ENCODE measurements at regions not wholly inside any gene's neighbourhood (a gene's known extent, or its start where the extent isn't known, plus 50 kb on each side); places are given as distances from the start of the nearest gene placed in this dataset.

- H2AFZ ChIP-seq (ENCODE audit: low read length) = no peak overlapping the region
- no peak overlapping the region for H3K18ac ChIP-seq (ENCODE audit: insufficient read length, low read depth, low read length)
- H3K4me1 Mint-ChIP-seq = no peaks in the 10 kb centered on the region
- no peak overlapping the region for H2BK20ac ChIP-seq (ENCODE audit: low read depth, low read length, poor library complexity, severe bottlenecking)
- no peak overlapping the region for H3K14ac ChIP-seq (ENCODE audit: insufficient read depth, low read length)
- H3K36me3 Mint-ChIP-seq (ENCODE audit: insufficient read depth in 1 of 3, low read depth in 3 of 3) = no peaks in the 10 kb centered on the region
- H3K56ac ChIP-seq (ENCODE audit: insufficient read length, low read depth, low read length) = no peak overlapping the region
- no peak overlapping the region for H3T11ph ChIP-seq (ENCODE audit: low read length)
- H3K4me3 Mint-ChIP-seq = no peak overlapping the region
- H2BK15ac ChIP-seq (ENCODE audit: low read depth, low read length) = no peak overlapping the region
- no peak overlapping the region for H3K27ac ChIP-seq (ENCODE audit: insufficient read length, low read depth, low read length)
- WGBS (ENCODE audit: extremely low coverage, insufficient read length, low lambda C conversion rate) = no CpG with 5 or more reads among the region's 2 CpGs
- no peaks in the 10 kb centered on the region for H3K79me2 ChIP-seq (ENCODE audit: insufficient read depth, low read length)
- no peak overlapping the region for H4K8ac ChIP-seq (replicated peaks; ENCODE audit: insufficient read length, low read depth, low read length)
- no peak overlapping the region for H4K91ac ChIP-seq (ENCODE audit: insufficient read length, low read depth, low read length)
- H3K27me3 Mint-ChIP-seq (ENCODE audit: low read depth) = peaks cover 2% of the 10 kb centered on the region
- H4K5ac ChIP-seq (ENCODE audit: insufficient read length, low read depth, low read length) = no peak overlapping the region
- H4K20me1 ChIP-seq (ENCODE audit: control insufficient read depth, insufficient read depth, insufficient read length) = no peaks in the 10 kb centered on the region
- H3K9ac ChIP-seq (ENCODE audit: extremely low read depth, insufficient read length, low read length) = no peak overlapping the region
- no peak overlapping the region for H2BK5ac ChIP-seq (ENCODE audit: insufficient read length, low read length)
- no peak overlapping the region for H2BK120ac ChIP-seq (ENCODE audit: low read depth, low read length, poor library complexity, severe bottlenecking)
- H3K9me3 Mint-ChIP-seq = no peaks in the 10 kb centered on the region
- no peaks in the 10 kb centered on the region for H3K23me2 ChIP-seq (ENCODE audit: insufficient read length, low read depth, low read length, poor library complexity, severe bottlenecking)
- H3K4me1 ChIP-seq (ENCODE audit: insufficient read depth, low read length) = no peaks in the 10 kb centered on the region
- H3K79me1 ChIP-seq (ENCODE audit: insufficient read depth, low read depth, low read length, poor library complexity, severe bottlenecking) = no peaks in the 10 kb centered on the region
- no peak overlapping the region for H3K4me2 ChIP-seq (ENCODE audit: insufficient read depth, insufficient read length, low read length)
- no peak for TF ChIP-seq CTCF (conservative IDR thresholded peaks at IDR 0.05)
- H3K27ac Mint-ChIP-seq = no peak overlapping the region
- H2AK5ac ChIP-seq (ENCODE audit: insufficient read length, low read length) = no peak overlapping the region
- H3K27me3 ChIP-seq (ENCODE audit: insufficient read depth, low read length) = no peaks in the 10 kb centered on the region
- H3K9me3 ChIP-seq (ENCODE audit: control insufficient read depth, low read depth, low read length) = no peaks in the 10 kb centered on the region
- H3K23ac ChIP-seq (ENCODE audit: insufficient read length, low read depth, low read length) = no peak overlapping the region
- no peak overlapping the region for H2BK12ac ChIP-seq (ENCODE audit: insufficient read length, low read depth, low read length)
- no peak for DNase-seq
- no peak overlapping the region for H3K4ac ChIP-seq (ENCODE audit: low read depth, low read length)
Measured at GRCh38 chr6:87825821-87826221, 123.8 kb upstream of the AKIRIN2 start.
